ENCODE measurements at regions not wholly inside any gene's neighbourhood (a gene's known extent, or its start where the extent isn't known, plus 50 kb on each side); places are given as distances from the start of the nearest gene placed in this dataset.

- H3K36me3 Mint-ChIP-seq = no peaks in the 10 kb centered on the region
Observed at GRCh38 chr3:74891312-74891711, 276.9 kb upstream of the CNTN3 start.

GRCh38 chr3:74883690-74884089, 269.2 kb upstream of the CNTN3 start:
- no peak overlapping the region for H3K27ac ChIP-seq (ENCODE audit: insufficient read depth, low read length, poor library complexity, severe bottlenecking)
- Mint-ChIP-seq H3K4me3 (no peak overlapping the region), H3K27me3 (no peaks in the 10 kb centered on the region), H3K9me3 (peaks cover 0 to 32% (median 6%) of the 10 kb centered on the region in 7 donors), H3K27ac (no peak overlapping the region), H3K4me1 (no peaks in the 10 kb centered on the region), H3K36me3 (no peaks in the 10 kb centered on the region)
- no peaks in the 10 kb centered on the region for H3K4me1 ChIP-seq (ENCODE audit: control insufficient read depth, insufficient read depth, low read length, poor library complexity, severe bottlenecking)
- no peaks in the 10 kb centered on the region for H3K36me3 ChIP-seq (ENCODE audit: control insufficient read depth, insufficient read depth, low read length)
- H3K4me3 ChIP-seq (ENCODE audit: low read depth, low read length) = no peak overlapping the region
- DNase-seq (no peak), ATAC-seq (ENCODE audit: low read depth in 2 of 2) (no peak)
- no peaks in the 10 kb centered on the region for H3K27me3 ChIP-seq (ENCODE audit: control insufficient read depth, insufficient read depth, low read length)
- peaks cover 0 to 9% of the 10 kb centered on the region in 2 experiments for H3K9me3 ChIP-seq (ENCODE audit: control insufficient read depth in 2 of 2, low read length in 2 of 2)

More at GRCh38 chr3:74891312-74891711, 276.9 kb upstream of the CNTN3 start:
- H3K27ac Mint-ChIP-seq = no peak overlapping the region
- no peaks in the 10 kb centered on the region for H3K4me1 ChIP-seq (ENCODE audit: control insufficient read depth, insufficient read depth, low read length, poor library complexity, severe bottlenecking)
- H3K27me3 ChIP-seq (ENCODE audit: control insufficient read depth, insufficient read depth, low read length) = no peaks in the 10 kb centered on the region
- no peak overlapping the region for H3K27ac ChIP-seq (ENCODE audit: insufficient read depth, low read length, poor library complexity, severe bottlenecking)
- no peak for ATAC-seq (ENCODE audit: low read depth in 2 of 2)
- peaks cover 0 to 11% (median 6%) of the 10 kb centered on the region in 7 donors for H3K9me3 Mint-ChIP-seq
- no peaks in the 10 kb centered on the region for H3K27me3 Mint-ChIP-seq
- no peak overlapping the region for H3K4me3 ChIP-seq (ENCODE audit: low read depth, low read length)
- H3K9me3 ChIP-seq (ENCODE audit: control insufficient read depth in 2 of 2, low read length in 2 of 2) = peaks cover 0 to 4% of the 10 kb centered on the region in 2 experiments
- no peaks in the 10 kb centered on the region for H3K36me3 ChIP-seq (ENCODE audit: control insufficient read depth, insufficient read depth, low read length)
- no peak overlapping the region for H3K4me3 Mint-ChIP-seq
- no peak for DNase-seq
- no peaks in the 10 kb centered on the region for H3K4me1 Mint-ChIP-seq

- H3K4me3 Mint-ChIP-seq = no peak overlapping the region
- no peak overlapping the region for H3K27ac Mint-ChIP-seq
- ATAC-seq (ENCODE audit: low read depth in 2 of 2) (no peak), DNase-seq (no peak)
- no peaks in the 10 kb centered on the region for H3K4me1 ChIP-seq (ENCODE audit: control insufficient read depth, insufficient read depth, low read length, poor library complexity, severe bottlenecking)
- no peaks in the 10 kb centered on the region for H3K27me3 Mint-ChIP-seq
- H3K27ac ChIP-seq (ENCODE audit: insufficient read depth, low read length, poor library complexity, severe bottlenecking) = no peak overlapping the region
- no peaks in the 10 kb centered on the region for H3K4me1 Mint-ChIP-seq
- H3K36me3 ChIP-seq (ENCODE audit: control insufficient read depth, insufficient read depth, low read length) = no peaks in the 10 kb centered on the region
- H3K36me3 Mint-ChIP-seq = no peaks in the 10 kb centered on the region
- peaks cover 0 to 9% of the 10 kb centered on the region in 2 experiments for H3K9me3 ChIP-seq (ENCODE audit: control insufficient read depth in 2 of 2, low read length in 2 of 2)
- no peaks in the 10 kb centered on the region for H3K27me3 ChIP-seq (ENCODE audit: control insufficient read depth, insufficient read depth, low read length)
- H3K4me3 ChIP-seq (ENCODE audit: low read depth, low read length) = no peak overlapping the region
- H3K9me3 Mint-ChIP-seq = peaks cover 0 to 32% (median 7%) of the 10 kb centered on the region in 7 donors
Observed at GRCh38 chr3:74883222-74883621, 268.8 kb upstream of the CNTN3 start.

- Histone ChIP-seq H3K4me1 (ENCODE audit: control insufficient read depth, insufficient read depth, low read length, poor library complexity, severe bottlenecking) (no peaks in the 10 kb centered on the region), H3K27me3 (ENCODE audit: control insufficient read depth, insufficient read depth, low read length) (no peaks in the 10 kb centered on the region), H3K9me3 (ENCODE audit: control insufficient read depth in 2 of 2, low read length in 2 of 2) (peaks cover 0 to 5% of the 10 kb centered on the region in 2 experiments), H3K36me3 (ENCODE audit: control insufficient read depth, insufficient read depth, low read length) (no peaks in the 10 kb centered on the region), H3K4me3 (ENCODE audit: low read depth, low read length) (no peak overlapping the region), H3K27ac (ENCODE audit: insufficient read depth, low read length, poor library complexity, severe bottlenecking) (no peak overlapping the region)
- no peak for ATAC-seq (ENCODE audit: low read depth in 2 of 2)
- no peak for DNase-seq
- Mint-ChIP-seq H3K27ac (no peak overlapping the region), H3K27me3 (no peaks in the 10 kb centered on the region), H3K4me1 (no peaks in the 10 kb centered on the region), H3K4me3 (no peak overlapping the region), H3K9me3 (peaks cover 0 to 41% (median 10%) of the 10 kb centered on the region in 7 donors), H3K36me3 (no peaks in the 10 kb centered on the region)
Observed at GRCh38 chr3:74880237-74880636, 265.8 kb upstream of the CNTN3 start.

GRCh38 chr3:74866357-74867030, 252.0 kb upstream of the CNTN3 start:
- Mint-ChIP-seq H3K9me3 (peaks cover 4 to 23% (median 6%) of the 10 kb centered on the region in 7 donors), H3K4me1 (no peaks in the 10 kb centered on the region), H3K36me3 (no peaks in the 10 kb centered on the region), H3K27ac (no peak overlapping the region), H3K27me3 (no peaks in the 10 kb centered on the region), H3K4me3 (no peak overlapping the region)
- Histone ChIP-seq H3K9me3 (ENCODE audit: control insufficient read depth in 2 of 2, low read length in 2 of 2) (no peaks in the 10 kb centered on the region), H3K36me3 (ENCODE audit: control insufficient read depth, insufficient read depth, low read length) (no peaks in the 10 kb centered on the region), H3K4me3 (ENCODE audit: low read depth, low read length) (no peak overlapping the region), H3K27ac (ENCODE audit: insufficient read depth, low read length, poor library complexity, severe bottlenecking) (no peak overlapping the region), H3K4me1 (ENCODE audit: control insufficient read depth, insufficient read depth, low read length, poor library complexity, severe bottlenecking) (no peaks in the 10 kb centered on the region), H3K27me3 (ENCODE audit: control insufficient read depth, insufficient read depth, low read length) (no peaks in the 10 kb centered on the region)
- ATAC-seq (ENCODE audit: low read depth in 2 of 2) (no peak), DNase-seq (no peak)

GRCh38 chr3:74862476-74862875, 248.0 kb upstream of the CNTN3 start:
- Mint-ChIP-seq H3K36me3 (no peaks in the 10 kb centered on the region), H3K27me3 (no peaks in the 10 kb centered on the region), H3K9me3 (peaks cover 3 to 11% (median 7%) of the 10 kb centered on the region in 7 donors), H3K4me1 (no peaks in the 10 kb centered on the region), H3K27ac (no peak overlapping the region), H3K4me3 (no peak overlapping the region)
- Histone ChIP-seq H3K36me3 (ENCODE audit: control insufficient read depth, insufficient read depth, low read length) (no peaks in the 10 kb centered on the region), H3K27me3 (ENCODE audit: control insufficient read depth, insufficient read depth, low read length) (no peaks in the 10 kb centered on the region), H3K27ac (ENCODE audit: insufficient read depth, low read length, poor library complexity, severe bottlenecking) (no peak overlapping the region), H3K4me3 (ENCODE audit: low read depth, low read length) (no peak overlapping the region), H3K4me1 (ENCODE audit: control insufficient read depth, insufficient read depth, low read length, poor library complexity, severe bottlenecking) (no peaks in the 10 kb centered on the region), H3K9me3 (ENCODE audit: control insufficient read depth in 2 of 2, low read length in 2 of 2) (no peaks in the 10 kb centered on the region)
- DNase-seq (no peak), ATAC-seq (ENCODE audit: low read depth in 2 of 2) (no peak)

GRCh38 chr3:74861211-74861610, 246.8 kb upstream of the CNTN3 start:
- ATAC-seq (ENCODE audit: low read depth in 2 of 2) = no peak
- Histone ChIP-seq H3K9me3 (ENCODE audit: control insufficient read depth in 2 of 2, low read length in 2 of 2) (no peaks in the 10 kb centered on the region), H3K27me3 (ENCODE audit: control insufficient read depth, insufficient read depth, low read length) (no peaks in the 10 kb centered on the region), H3K4me1 (ENCODE audit: control insufficient read depth, insufficient read depth, low read length, poor library complexity, severe bottlenecking) (no peaks in the 10 kb centered on the region), H3K36me3 (ENCODE audit: control insufficient read depth, insufficient read depth, low read length) (no peaks in the 10 kb centered on the region), H3K4me3 (ENCODE audit: low read depth, low read length) (no peak overlapping the region), H3K27ac (ENCODE audit: insufficient read depth, low read length, poor library complexity, severe bottlenecking) (no peak overlapping the region)
- Mint-ChIP-seq H3K36me3 (no peaks in the 10 kb centered on the region), H3K27ac (no peak overlapping the region), H3K27me3 (no peaks in the 10 kb centered on the region), H3K9me3 (peaks cover 3 to 12% (median 6%) of the 10 kb centered on the region in 7 donors), H3K4me3 (no peak overlapping the region), H3K4me1 (no peaks in the 10 kb centered on the region)
- no peak for DNase-seq

- H3K9me3 ChIP-seq (ENCODE audit: control insufficient read depth in 2 of 2, low read length in 2 of 2) = no peaks in the 10 kb centered on the region
- no peak overlapping the region for H3K4me3 Mint-ChIP-seq
- no peaks in the 10 kb centered on the region for H3K27me3 ChIP-seq (ENCODE audit: control insufficient read depth, insufficient read depth, low read length)
- no peak overlapping the region for H3K27ac ChIP-seq (ENCODE audit: insufficient read depth, low read length, poor library complexity, severe bottlenecking)
- no peak for DNase-seq
- no peak for ATAC-seq (ENCODE audit: low read depth in 2 of 2)
- H3K27ac Mint-ChIP-seq = no peak overlapping the region
- H3K4me3 ChIP-seq (ENCODE audit: low read depth, low read length) = no peak overlapping the region
- H3K36me3 ChIP-seq (ENCODE audit: control insufficient read depth, insufficient read depth, low read length) = no peaks in the 10 kb centered on the region
- H3K27me3 Mint-ChIP-seq = no peaks in the 10 kb centered on the region
- no peaks in the 10 kb centered on the region for H3K36me3 Mint-ChIP-seq
- H3K4me1 ChIP-seq (ENCODE audit: control insufficient read depth, insufficient read depth, low read length, poor library complexity, severe bottlenecking) = no peaks in the 10 kb centered on the region
- H3K9me3 Mint-ChIP-seq = peaks cover 5 to 12% (median 7%) of the 10 kb centered on the region in 7 donors
- H3K4me1 Mint-ChIP-seq = no peaks in the 10 kb centered on the region
Observed at GRCh38 chr3:74858086-74858485, 243.6 kb upstream of the CNTN3 start.

Data from CD4-positive, CD25-positive, alpha-beta regulatory T cell (primary cell).